ENCODE measurements at regions not wholly inside any gene's neighbourhood (a gene's known extent, or its start where the extent isn't known, plus 50 kb on each side); places are given as distances from the start of the nearest gene placed in this dataset.

DNA sequence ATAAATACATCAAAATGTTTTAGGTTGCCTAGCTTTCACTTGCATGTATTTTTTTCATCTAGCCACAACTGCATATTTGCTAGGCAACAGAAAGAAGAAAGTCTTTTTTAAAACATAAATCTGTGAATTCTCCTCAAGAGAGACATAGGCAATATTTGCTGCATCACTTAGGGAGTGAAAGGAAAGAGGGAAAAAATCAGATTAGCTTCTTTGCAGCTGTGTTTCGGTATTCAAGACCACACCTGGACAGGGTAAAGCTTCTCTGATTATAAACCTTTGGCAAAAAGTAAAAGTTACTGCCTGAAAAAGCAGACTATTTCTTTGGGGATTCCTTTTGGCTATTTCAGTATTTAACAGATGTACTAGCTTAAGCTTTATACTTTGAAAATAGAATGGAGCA lies 280.9 kb upstream of the ZSWIM2 start:
- DNase-seq: no peak

DNA sequence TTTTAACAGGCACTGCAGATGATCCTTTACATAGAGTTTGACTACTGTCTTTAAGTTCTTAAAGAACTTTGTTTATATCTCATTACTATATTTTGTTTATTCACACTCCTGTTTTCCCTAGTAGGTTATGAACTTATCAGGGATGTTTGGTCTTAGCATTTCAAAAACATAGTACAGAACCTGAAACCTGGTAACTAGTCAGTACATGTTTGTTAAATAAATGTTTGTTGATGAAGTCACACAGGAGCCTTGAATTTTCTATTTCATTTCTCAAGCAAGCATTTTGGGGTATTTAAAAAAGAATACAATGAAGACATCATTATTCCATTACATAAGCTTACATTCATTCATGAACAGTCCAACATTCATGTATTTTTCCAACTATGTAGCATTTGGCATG lies 280.3 kb upstream of the ZSWIM2 start:
- DNase-seq: no peak

DNA sequence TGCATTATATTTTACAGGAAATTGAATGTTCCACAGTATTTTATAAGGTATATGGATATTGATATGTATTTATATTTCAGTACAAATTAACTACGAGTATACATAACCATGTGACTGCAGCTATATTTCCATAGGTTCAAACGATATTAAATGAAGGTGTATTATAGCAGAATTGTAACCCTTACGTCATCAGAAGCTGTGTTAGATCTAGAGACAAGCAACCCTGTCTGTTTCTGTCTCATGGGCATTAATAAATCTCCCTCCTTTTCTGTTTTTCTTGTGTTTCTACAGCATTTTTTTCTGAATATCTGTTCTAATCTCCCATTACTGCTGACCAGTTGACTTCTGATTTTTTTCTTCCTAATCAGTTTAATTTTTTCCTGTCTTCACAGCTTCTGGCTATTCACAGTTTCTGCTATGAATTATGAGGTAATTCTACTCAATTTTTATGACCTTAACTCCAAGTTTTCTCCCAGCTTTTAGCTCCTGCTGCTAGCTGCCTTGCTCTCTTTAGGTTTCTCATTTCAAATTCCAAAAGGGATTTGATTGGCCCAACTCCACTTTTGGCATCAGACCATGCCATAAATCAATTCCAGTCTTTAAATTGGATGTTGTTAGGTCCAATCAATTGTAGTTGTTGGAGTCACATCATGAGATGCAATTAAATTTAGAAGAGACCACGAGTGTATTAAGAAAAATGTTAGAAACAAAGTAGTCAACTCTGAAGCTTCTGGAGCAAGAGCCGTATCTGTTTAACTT lies 277.5 kb upstream of the ZSWIM2 start:
- DNase-seq: no peak

DNA sequence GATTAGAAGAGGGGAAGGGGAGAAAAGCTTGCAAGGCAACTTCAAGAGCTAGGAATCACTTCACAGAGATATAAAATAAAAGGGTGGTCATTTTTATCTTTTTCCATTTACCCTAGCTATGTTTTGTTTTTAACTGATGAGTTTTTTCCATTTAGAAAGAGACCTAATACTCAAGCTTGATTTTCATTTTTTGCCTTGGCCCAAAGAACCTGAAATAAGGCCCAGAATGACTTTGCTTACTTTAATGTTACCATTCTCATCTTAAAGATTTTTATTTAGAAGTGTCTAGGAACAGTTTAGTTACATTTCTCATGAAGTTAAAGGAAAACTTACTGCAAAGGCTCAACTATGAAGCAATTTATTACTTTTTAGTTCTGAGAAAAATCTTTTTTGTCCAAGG lies 276.3 kb upstream of the ZSWIM2 start:
- no peak for DNase-seq

GRCh38 chr2:187124529-187124928 lies 275.6 kb upstream of the ZSWIM2 start:
- DNase-seq: no peak

DNA sequence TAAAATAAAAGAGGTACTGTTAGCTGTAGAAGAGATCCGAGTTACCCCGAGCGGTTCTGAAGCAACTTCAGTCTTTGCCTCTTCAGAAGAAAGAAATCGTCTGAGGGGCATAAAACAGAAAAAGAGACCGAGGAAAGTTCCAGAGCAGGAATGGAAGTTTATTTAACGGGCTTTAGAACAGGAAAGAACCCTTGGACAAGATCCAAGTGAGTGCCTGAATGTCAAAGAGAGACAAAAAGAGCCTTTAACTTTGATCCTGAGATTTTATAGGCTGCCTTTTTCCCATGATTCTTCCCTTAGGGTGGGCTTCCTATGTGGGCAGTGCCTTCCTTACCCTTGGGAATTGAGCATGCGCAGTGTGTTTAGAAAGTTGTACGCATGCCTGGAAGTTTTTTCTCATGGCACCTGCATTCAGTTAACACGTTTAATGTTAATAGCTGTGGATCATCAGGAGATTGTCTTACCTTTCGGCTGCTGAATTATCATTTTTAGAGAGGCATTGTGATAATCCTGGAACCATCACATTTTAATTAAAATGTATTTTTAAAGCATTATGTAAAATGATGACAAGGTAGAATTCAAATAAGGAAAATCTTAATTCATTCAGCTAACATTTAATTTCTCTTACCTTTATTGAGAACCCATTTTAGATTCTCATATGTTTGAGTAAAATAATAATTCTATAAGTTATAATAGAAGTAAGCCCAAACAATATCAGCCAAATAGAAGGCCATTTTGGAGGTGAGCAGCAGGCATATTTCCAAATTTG lies 269.5 kb upstream of the ZSWIM2 start:
- no peak for DNase-seq

DNA sequence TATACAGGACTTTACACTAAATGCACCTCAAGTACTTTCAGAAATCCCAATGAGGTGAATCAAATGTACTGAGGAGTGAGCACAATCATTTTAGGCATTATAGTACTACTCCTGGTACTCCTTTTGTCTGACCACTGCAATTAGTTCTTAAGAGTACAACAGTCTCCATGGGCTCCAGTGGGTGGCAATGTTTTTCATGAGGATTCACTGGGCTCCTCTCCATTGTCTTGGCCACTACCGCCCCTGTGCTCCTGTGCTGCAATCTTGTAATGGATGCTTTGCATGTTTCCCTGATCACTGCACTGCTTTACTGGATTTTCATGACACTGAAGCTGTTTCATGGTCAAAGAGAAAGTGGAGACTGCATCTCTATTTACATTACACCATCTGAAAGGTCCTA lies 268.5 kb upstream of the ZSWIM2 start:
- no peak for DNase-seq

DNA sequence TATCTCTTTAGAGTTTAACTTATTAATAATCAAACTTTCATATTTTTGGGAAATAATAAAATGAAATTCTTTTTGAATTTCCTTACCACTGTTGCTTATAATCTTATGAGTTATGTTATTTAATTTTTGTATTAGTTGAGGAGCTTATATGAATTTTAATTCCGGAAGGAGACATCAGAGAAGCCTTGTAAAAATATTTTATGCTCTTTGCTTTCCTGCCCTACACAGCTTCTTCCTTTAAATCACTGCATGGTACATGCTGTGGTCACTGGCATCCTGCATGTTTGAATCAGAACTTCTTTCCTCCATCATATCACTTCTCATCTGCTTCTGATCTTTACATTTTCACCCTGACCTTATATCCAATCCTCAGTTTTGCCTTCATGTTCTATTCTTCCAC lies 266.7 kb upstream of the ZSWIM2 start:
- no peak for DNase-seq

DNA sequence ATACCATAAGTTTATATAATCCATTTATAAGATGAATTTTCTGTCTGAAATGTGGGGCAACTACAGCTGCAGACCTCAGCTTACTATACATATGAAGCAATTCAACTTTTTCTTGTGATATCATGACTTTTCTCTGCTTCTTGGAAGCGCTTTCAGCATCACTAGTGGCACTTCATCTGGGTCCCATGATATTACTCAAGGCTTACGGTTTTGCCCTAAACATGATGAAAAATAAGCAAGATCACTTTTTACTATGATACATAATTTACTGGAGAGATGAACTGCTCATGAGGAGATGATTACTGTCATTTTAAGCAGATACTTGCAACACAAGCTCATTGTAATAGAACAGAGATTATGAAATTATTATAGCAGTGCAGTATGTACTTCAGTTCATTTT lies 258.0 kb upstream of the ZSWIM2 start:
- no peak for DNase-seq

GRCh38 chr2:187105218-187105617 lies 256.2 kb upstream of the ZSWIM2 start:
- DNase-seq: no peak

- no peak for DNase-seq
Observed at GRCh38 chr2:187102381-187102780, 253.4 kb upstream of the ZSWIM2 start.

DNA sequence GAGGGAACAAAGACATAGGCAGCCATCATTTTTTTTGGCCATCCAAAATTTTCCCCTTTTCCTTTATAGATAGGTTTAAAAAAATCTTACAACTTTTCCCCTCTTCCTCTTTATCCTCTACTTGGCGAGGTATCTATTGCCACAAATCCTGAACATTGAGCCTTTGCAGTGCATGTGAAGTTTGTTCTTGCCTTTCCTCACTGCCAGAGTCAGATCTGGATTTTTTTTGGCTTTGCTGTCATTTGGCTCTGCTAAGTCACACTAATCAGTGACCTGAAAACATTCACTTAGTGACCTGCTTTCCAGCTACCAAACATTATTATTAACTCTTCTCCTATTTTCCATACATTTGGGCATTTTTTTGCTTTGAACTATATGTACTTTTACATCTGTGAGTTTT lies 249.2 kb upstream of the ZSWIM2 start:
- DNase-seq: no peak

DNA sequence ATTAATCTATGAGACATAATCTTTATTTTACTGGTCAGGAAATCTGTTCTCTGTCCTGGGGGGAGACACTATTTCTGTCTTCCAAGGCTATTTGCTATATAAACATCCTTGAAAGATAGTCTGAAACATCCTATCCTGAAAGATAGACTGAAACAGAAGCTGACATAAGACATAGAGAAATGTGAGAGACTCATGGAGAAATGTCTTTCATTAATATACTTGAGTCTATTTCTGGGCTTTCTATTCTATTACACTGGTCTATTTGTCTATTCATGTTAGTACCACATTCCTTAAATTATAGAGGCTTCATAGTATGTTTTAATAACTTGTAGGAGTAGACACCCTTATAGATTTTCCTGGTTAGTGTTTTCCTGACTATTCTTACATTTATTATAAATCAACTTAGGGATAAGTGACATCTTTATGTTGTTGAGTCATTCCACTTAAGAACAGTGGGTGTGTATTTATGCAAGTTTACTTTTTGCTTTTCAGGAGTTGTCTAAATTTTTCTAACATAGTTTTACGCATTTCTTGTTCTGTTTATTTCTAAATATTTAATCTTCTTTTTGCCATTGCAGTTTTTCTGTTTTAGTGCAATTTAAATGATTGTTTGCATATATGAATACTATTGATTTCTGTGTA lies 244.9 kb upstream of the ZSWIM2 start:
- DNase-seq: no peak

- DNase-seq: no peak
Observed at GRCh38 chr2:187091664-187092063, 242.7 kb upstream of the ZSWIM2 start.

GRCh38 chr2:187084524-187084923 lies 235.6 kb upstream of the ZSWIM2 start:
- DNase-seq: no peak

- DNase-seq: no peak
Observed at GRCh38 chr2:187081461-187081860, 232.5 kb upstream of the ZSWIM2 start.

DNA sequence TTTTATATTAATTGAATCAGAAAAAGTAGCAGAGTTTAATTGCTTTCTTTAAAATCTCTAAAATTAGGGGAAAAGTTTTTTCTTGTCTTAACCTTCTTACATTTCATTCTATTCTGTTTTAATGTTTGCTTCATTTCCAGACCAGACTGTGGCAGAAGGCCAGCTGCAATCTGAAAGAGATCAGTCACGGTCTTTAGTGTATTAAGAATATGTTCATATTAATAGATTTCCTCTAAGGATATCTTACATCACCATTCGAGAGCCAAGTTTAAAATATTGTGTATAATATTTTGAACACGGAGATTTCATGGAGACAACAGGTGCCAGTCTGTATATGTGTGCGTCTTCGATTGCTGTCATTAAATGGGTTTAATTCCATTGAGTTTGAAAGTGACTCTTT lies 230.9 kb upstream of the ZSWIM2 start:
- no peak for DNase-seq

GRCh38 chr2:187078297-187078696 lies 229.3 kb upstream of the ZSWIM2 start:
- DNase-seq: no peak

- no peak for DNase-seq
Observed at GRCh38 chr2:187075671-187076070, 226.7 kb upstream of the ZSWIM2 start.

- DNase-seq: no peak
Observed at GRCh38 chr2:187075199-187075635, 226.2 kb upstream of the ZSWIM2 start.

DNA sequence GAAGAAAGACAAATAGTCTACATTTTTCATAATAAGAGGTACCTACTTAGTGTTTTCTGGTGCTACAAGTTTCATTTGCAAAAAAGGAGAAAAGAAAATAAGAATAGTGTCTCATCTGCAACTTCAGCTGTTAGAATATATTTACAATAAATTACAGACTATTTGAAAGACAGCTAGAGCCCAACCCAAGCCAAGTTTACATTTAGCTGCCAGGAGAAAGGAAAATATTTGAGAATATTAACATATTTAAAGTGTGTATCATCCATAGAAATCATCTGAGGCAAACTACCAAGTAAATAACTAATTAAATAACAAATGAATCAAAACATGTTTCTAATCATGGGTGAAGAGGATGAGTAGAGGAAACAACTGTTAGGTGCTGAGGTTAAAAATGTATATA lies 209.2 kb upstream of the ZSWIM2 start:
- DNase-seq: no peak

DNA sequence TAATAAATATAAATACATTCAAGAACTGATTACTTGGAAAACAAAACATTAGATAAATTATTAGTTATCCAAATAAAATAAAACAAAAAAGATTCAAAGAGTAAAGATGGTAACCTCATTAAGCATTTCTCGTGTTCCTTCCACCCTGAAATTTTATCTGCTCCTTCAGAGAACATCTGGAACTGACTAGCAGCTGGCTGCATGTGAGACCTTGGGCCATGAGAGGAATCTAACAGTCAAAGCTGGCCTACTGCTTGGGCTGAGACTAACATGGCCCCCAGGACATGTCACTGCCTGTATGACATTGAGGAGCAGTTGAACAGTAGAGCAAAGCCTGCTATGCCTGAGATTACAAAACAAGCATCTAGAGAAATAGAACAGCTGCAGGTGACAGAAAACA lies 208.5 kb upstream of the ZSWIM2 start:
- no peak for DNase-seq

DNA sequence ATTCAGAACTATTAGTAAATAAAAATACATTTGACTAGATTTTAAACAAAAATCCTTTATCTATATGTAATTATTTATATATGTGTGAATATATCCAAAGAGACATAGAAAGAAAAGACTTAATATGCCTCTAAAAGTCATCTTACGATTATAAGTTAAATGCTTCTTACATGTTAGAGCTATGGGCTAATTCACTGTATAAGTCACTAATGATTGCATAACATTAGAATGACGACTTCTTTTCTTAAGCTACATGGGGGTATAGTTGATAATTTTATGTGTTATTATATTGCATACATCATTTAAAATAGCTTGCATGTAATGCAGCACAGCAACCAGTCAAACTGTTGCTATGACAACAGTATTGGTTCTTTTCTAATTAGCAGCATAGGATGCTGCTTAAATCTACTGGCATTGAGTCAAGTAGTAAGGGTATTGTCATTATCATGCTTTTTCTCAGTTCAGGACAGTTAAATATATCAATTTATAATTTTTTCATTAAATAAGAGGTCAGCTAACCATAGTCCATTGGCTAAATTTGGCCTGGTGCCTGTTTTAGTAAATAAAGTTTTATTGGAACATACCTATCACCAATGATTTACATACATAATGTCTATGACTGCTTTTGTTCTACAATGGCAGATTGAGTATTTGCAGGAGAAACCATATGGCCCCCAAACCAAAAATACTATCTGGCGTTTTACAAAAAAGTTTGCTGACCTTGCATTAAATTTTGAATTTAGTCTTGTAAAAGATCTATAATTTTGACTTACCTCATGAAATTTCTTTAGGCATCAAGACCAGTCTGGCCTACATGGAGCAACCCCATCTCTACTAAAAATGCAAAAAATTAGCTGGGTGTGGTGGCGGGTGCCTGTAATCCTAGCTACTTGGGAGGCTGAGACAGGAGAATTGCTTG lies 207.7 kb upstream of the ZSWIM2 start:
- DNase-seq: no peak
